ENCODE measurements at regions not wholly inside any gene's neighbourhood (a gene's known extent, or its start where the extent isn't known, plus 50 kb on each side); places are given as distances from the start of the nearest gene placed in this dataset.

- DNase-seq (ENCODE audit: low read depth, low spot score): no peak
- POLR2A ChIA-PET: no interaction called here
- CTCF ChIA-PET: no interaction called here
- TF ChIP-seq, protein P1, sequence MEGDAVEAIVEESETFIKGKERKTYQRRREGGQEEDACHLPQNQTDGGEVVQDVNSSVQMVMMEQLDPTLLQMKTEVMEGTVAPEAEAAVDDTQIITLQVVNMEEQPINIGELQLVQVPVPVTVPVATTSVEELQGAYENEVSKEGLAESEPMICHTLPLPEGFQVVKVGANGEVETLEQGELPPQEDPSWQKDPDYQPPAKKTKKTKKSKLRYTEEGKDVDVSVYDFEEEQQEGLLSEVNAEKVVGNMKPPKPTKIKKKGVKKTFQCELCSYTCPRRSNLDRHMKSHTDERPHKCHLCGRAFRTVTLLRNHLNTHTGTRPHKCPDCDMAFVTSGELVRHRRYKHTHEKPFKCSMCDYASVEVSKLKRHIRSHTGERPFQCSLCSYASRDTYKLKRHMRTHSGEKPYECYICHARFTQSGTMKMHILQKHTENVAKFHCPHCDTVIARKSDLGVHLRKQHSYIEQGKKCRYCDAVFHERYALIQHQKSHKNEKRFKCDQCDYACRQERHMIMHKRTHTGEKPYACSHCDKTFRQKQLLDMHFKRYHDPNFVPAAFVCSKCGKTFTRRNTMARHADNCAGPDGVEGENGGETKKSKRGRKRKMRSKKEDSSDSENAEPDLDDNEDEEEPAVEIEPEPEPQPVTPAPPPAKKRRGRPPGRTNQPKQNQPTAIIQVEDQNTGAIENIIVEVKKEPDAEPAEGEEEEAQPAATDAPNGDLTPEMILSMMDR (IDR thresholded peaks at IDR 0.05; ENCODE audit: insufficient read depth, low read length, missing control alignments): no peak
- H3K4me3 ChIP-seq (ENCODE audit: low read depth, low read length): no peak overlapping the region
Measured at GRCh38 chr10:57186201-57186600, 825.1 kb upstream of the ZWINT start.

DNA sequence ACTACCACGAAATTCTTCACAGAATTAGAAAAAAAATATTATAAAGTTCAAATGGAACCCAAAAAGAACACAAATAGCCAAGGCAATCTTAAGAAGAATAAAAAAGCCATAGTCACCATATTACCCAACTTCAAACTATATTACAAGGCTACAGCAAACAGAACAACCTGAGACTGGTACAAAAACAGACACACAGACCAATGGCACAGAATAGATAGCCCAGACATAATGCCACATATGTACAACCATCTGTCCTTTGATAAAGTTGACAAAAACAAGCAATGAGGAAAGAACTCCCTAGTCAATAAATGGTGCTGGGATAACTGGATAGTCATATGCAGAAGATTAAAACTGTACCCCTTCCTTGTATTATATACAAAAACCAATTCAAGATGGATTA lies 808.5 kb upstream of the ZWINT start:
- POLR2A ChIA-PET: no interaction called here
- no peak overlapping the region for H3K4me3 ChIP-seq (ENCODE audit: low read depth, low read length)
- CTCF ChIA-PET: no interaction called here
- TF ChIP-seq, protein P1 (IDR thresholded peaks at IDR 0.05; ENCODE audit: insufficient read depth, low read length, missing control alignments): no peak
- no peak for DNase-seq (ENCODE audit: low read depth, low spot score)

- no peak for DNase-seq (ENCODE audit: low read depth, low spot score)
- TF ChIP-seq, protein P1 (IDR thresholded peaks at IDR 0.05; ENCODE audit: insufficient read depth, low read length, missing control alignments): no peak
- no peak overlapping the region for H3K4me3 ChIP-seq (ENCODE audit: low read depth, low read length)
- POLR2A ChIA-PET: no interaction called here
- CTCF ChIA-PET: no interaction called here
Measured at GRCh38 chr10:57168611-57169240, 807.7 kb upstream of the ZWINT start.

DNA sequence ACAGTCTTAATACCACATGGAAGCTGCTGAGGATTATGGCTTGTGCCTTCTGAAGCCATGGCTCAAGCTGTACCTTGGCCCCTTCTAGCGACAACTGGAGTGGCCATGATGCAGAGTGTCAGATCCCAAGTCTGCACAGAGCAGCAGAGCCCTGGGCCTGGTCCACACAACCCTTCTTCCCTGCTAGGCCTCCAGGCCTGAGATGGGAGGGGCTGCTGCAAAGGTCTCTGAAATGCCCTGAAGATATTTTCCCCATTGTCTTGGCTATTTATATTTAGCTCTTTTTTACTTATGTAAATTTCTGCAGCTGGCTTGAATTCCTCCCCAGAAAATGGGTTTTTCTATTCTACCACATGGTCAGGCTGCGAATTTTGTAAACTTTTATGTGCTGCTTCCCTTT lies 804.6 kb upstream of the ZWINT start:
- POLR2A ChIA-PET: no interaction called here
- TF ChIP-seq, protein P1 (IDR thresholded peaks at IDR 0.05; ENCODE audit: insufficient read depth, low read length, missing control alignments): no peak
- no peak for DNase-seq (ENCODE audit: low read depth, low spot score)
- CTCF ChIA-PET: no interaction called here
- no peak overlapping the region for H3K4me3 ChIP-seq (ENCODE audit: low read depth, low read length)

DNA sequence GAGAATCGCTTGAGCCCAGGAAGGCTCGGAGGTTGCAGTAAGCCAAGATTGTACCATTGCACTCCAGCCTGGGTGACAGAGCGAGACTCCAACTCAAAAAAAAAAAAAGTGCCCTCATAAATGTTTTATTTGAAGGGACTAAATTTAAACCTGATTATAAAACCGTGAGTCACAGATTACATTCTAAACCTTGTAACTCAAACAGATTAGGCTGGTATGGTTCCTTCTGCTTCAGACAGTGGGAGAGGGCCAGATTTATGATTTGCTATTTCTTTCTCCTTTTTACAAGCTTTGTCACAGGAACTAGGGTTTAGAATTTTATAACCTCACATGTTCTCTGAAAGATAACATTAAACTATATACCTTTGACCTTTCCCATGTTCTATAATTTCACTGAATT lies 801.2 kb upstream of the ZWINT start:
- DNase-seq (ENCODE audit: low read depth, low spot score): no peak
- ChIA-PET CTCF (no interaction called here), POLR2A (no interaction called here)
- TF ChIP-seq, protein P1 (IDR thresholded peaks at IDR 0.05; ENCODE audit: insufficient read depth, low read length, missing control alignments): no peak
- H3K4me3 ChIP-seq (ENCODE audit: low read depth, low read length): no peak overlapping the region

DNA sequence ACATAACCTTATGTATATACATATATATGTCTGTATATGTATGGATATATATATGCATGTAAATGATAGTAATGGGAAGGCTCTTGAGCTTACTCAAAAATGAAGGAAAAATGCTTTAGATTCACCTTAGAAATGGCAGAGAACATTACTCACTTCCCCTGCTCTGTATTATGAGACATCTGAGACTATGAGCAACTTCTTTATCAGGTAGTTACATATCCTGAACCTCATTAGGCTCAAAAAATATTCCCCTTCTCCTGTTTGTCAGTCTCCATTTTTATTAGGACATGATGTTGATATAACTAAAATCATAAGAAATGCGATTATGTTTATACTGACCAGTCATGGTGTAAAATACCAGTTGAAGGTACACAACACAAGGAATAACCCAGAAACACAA lies 800.1 kb upstream of the ZWINT start:
- no peak overlapping the region for H3K4me3 ChIP-seq (ENCODE audit: low read depth, low read length)
- DNase-seq (ENCODE audit: low read depth, low spot score): no peak
- TF ChIP-seq, protein P1 (IDR thresholded peaks at IDR 0.05; ENCODE audit: insufficient read depth, low read length, missing control alignments): no peak
- ChIA-PET CTCF (no interaction called here), POLR2A (no interaction called here)
